Loucy (cell line): ENCODE measurements at regions not wholly inside any gene's neighbourhood (a gene's known extent, or its start where the extent isn't known, plus 50 kb on each side); places are given as distances from the start of the nearest gene placed in this dataset.

Experiments used
- H2AFZ ChIP-seq: fragments of 200-600 bp; sonication (generic); 2 replicates; pipeline ENCODE4 v1.6.0; 2016; ENCODE audit warnings: antibody characterized with exemption, mild to moderate bottlenecking, low read length, moderate library complexity
- H3F3A ChIP-seq: fragments of 200-600 bp; 2 replicates; pipeline ENCODE4 v1.6.0; 2016; ENCODE audit warnings: antibody characterized with exemption, low read depth, mild to moderate bottlenecking
- H3K27me3 ChIP-seq: fragments of 200-600 bp; sonication (generic); 2 replicates; pipeline ENCODE4 v1.6.1; 2014; ENCODE audit warnings: low read length, mild to moderate bottlenecking; ENCODE audit not compliant: insufficient read depth, poor library complexity, severe bottlenecking
- H3K36me3 ChIP-seq: fragments of 200-600 bp; sonication (generic); 2 replicates; pipeline ENCODE4 v1.6.1; 2016; ENCODE audit warnings: low read length; ENCODE audit not compliant: insufficient read depth
- H3K4me1 ChIP-seq: fragments of 200-600 bp; sonication (generic); 2 replicates; pipeline ENCODE4 v1.5.1; 2014; ENCODE audit warnings: low read length, mild to moderate bottlenecking; ENCODE audit not compliant: insufficient read depth, poor library complexity, severe bottlenecking
- H3K4me2 ChIP-seq: fragments of 200-600 bp; sonication (generic); 2 replicates; pipeline ENCODE4 v1.6.0; 2014; ENCODE audit warnings: antibody characterized with exemption, low read length, low read depth, mild to moderate bottlenecking; ENCODE audit not compliant: poor library complexity, severe bottlenecking
- H3K4me3 ChIP-seq: fragments of 200-600 bp; sonication (generic); 2 replicates; pipeline ENCODE4 v1.5.1; 2014; ENCODE audit warnings: low read length, mild to moderate bottlenecking, mixed read lengths; ENCODE audit not compliant: poor library complexity, severe bottlenecking
- H3K79me2 ChIP-seq: fragments of 200-600 bp; sonication (generic); 2 replicates; pipeline ENCODE4 v1.6.1; 2014; ENCODE audit warnings: low read length; ENCODE audit not compliant: insufficient read depth
- H3K9ac ChIP-seq: fragments of 200-600 bp; sonication (generic); 2 replicates; pipeline ENCODE4 v1.6.0; 2014; ENCODE audit warnings: mild to moderate bottlenecking, low read depth, low read length, moderate library complexity; ENCODE audit not compliant: poor library complexity, severe bottlenecking
- H3K9me2 ChIP-seq: fragments of 200-600 bp; sonication (generic); replicated peaks from 2 replicates; pipeline ENCODE4 v1.6.1; 2016; ENCODE audit warnings: low read depth, low read length, mixed read lengths
- H3K9me3 ChIP-seq: fragments of 200-600 bp; sonication (generic); 2 replicates; pipeline ENCODE4 v1.6.1; 2014; ENCODE audit warnings: mild to moderate bottlenecking, antibody characterized with exemption, low read length, low read depth; ENCODE audit not compliant: insufficient read depth
- H4K20me1 ChIP-seq: fragments of 200-600 bp; sonication (generic); 2 replicates; pipeline ENCODE4 v1.6.0; 2014; ENCODE audit warnings: antibody characterized with exemption, low read length, mild to moderate bottlenecking; ENCODE audit not compliant: insufficient read depth, poor library complexity, severe bottlenecking
- CTCF ChIP-seq: fragments of 200-600 bp; sonication (generic); conservative IDR thresholded peaks from 2 replicates; pipeline ENCODE4 v1.5.1; 2014; ENCODE audit warnings: mild to moderate bottlenecking, antibody characterized with exemption, low read length
- EZH2phosphoT487 ChIP-seq: fragments of 200-600 bp; IDR thresholded peaks from 2 replicates; pipeline ENCODE4 v1.6.1; 2018; ENCODE audit warnings: antibody characterized with exemption, mild to moderate bottlenecking, moderate library complexity, borderline replicate concordance

- TF ChIP-seq EZH2phosphoT487 (no peak), CTCF (no peak)
- no peak overlapping the region for H3K4me2 ChIP-seq
- H3K4me1 ChIP-seq, result no peaks in the 10 kb centered on the region
- no peak overlapping the region for H3K4me3 ChIP-seq
- peaks cover 25% of the 10 kb centered on the region for H3K27me3 ChIP-seq
- no peak overlapping the region for H2AFZ ChIP-seq
- H3K9me3 ChIP-seq, result no peaks in the 10 kb centered on the region
- no peaks in the 10 kb centered on the region for H3K79me2 ChIP-seq
- H3K9ac ChIP-seq, result no peak overlapping the region
- H3F3A ChIP-seq, result no peaks in the 10 kb centered on the region
- no peaks in the 10 kb centered on the region for H3K9me2 ChIP-seq
- no peaks in the 10 kb centered on the region for H3K36me3 ChIP-seq
- no peaks in the 10 kb centered on the region for H4K20me1 ChIP-seq
These were observed 59.0 kb upstream of the ZNF532 start for GRCh38 chr18:58805467-58806187.

DNA sequence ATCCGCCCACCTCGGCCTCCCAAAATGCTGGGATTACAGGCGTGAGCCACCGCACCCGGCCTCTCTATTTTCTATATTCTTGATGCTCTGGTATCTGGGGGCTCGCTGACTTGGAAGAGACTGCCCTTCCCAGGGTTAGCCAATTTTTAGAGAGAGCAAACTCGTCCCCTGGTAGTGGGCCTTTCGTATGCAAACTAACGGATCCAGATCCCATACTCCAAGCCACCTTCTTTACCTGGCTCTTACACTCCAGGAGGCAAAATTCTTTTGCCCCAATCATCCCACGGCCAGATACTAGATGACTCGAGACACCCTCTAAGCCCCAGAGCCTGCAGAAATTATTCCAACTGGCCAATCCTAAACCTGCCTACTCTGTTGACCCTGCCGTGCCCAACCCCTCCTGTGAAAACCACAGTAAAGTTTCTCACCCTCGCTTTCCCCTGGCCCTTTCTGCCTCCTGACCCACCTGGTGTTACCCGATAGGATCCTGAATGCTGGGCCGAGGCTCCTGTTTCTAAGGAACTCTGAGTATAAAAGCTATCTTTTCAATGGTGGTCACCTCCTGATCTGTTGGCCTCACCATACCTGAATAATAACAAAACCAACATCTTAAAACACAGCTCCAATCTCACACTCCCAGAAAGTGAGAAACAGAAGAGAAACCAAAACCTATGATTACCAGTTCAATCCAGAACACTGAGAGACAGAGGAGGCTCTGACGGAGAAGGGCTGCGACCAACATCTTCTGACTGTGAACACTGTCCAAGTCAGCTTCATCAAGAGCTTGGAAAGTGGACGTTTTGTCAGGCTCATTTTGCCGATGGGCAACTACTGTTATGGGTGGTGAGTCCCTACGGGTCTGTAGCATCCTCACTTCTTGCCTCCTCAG, 57.6 kb upstream of the ZNF532 start:
- Histone ChIP-seq H3F3A (no peaks in the 10 kb centered on the region), H3K4me2 (no peak overlapping the region), H3K4me3 (no peak overlapping the region), H4K20me1 (no peaks in the 10 kb centered on the region), H3K9ac (no peak overlapping the region), H3K79me2 (no peaks in the 10 kb centered on the region), H3K4me1 (no peaks in the 10 kb centered on the region), H3K9me2 (no peaks in the 10 kb centered on the region), H3K27me3 (peaks cover 32% of the 10 kb centered on the region), H3K36me3 (no peaks in the 10 kb centered on the region), H3K9me3 (no peaks in the 10 kb centered on the region), H2AFZ (no peak overlapping the region)
- no peak for TF ChIP-seq CTCF
- TF ChIP-seq EZH2phosphoT487, result no peak

GRCh38 chr18:58807766-58808165, 56.9 kb upstream of the ZNF532 start:
- Histone ChIP-seq H3K79me2 (no peaks in the 10 kb centered on the region), H3K4me3 (no peak overlapping the region), H3K27me3 (peaks cover 37% of the 10 kb centered on the region), H2AFZ (no peak overlapping the region), H3K4me2 (no peak overlapping the region), H3K9me2 (no peaks in the 10 kb centered on the region), H3F3A (no peaks in the 10 kb centered on the region), H4K20me1 (no peaks in the 10 kb centered on the region), H3K9me3 (no peaks in the 10 kb centered on the region), H3K4me1 (no peaks in the 10 kb centered on the region), H3K36me3 (no peaks in the 10 kb centered on the region), H3K9ac (no peak overlapping the region)
- TF ChIP-seq EZH2phosphoT487, result no peak
- no peak for TF ChIP-seq CTCF
